GM12878 (cell line): ENCODE measurements at regions not wholly inside any gene's neighbourhood (a gene's known extent, or its start where the extent isn't known, plus 50 kb on each side); places are given as distances from the start of the nearest gene placed in this dataset.

Source experiments
- ATAC-seq: fragments of 200-7000 bp; cut with Tn5 transposase; 3 replicates; pipeline ENCODE4 v1.9.1; 2020; ENCODE audit warnings: mild to moderate bottlenecking, moderate library complexity
- BruUV-seq: library from RNA; stranded (reverse); fragments of 400-500 nt; replicated peaks from 2 replicates; lab custom pipeline; 2021; lab: Mats Ljungman, UMichigan
- CTCF ChIA-PET: fragments of 300-600 bp; sonication (Branson Sonifier 250); formaldehyde crosslinking; extraction: SDS; loops from one replicate; lab custom pipeline; 2021; ENCODE audit warnings: inconsistent platforms; lab: Yijun Ruan, JAX
- POLR2A ChIA-PET: fragments of 350-600 bp; formaldehyde crosslinking; extraction: SDS; loops from one replicate; lab custom pipeline; 2021; ENCODE audit warnings: inconsistent platforms; lab: Charles Lee
- RAD21 ChIA-PET: fragments of 300-600 bp; sonication (Branson Sonifier 250); formaldehyde crosslinking; loops from one replicate; lab custom pipeline; 2023; ENCODE audit warnings: antibody characterized with exemption; ENCODE audit not compliant: unreplicated experiment; lab: Charles Lee
- SMC1A ChIA-PET: fragments of 300-600 bp; sonication (Branson Sonifier 250); formaldehyde crosslinking; loops from one replicate; lab custom pipeline; 2023; ENCODE audit not compliant: unreplicated experiment, uncharacterized antibody; lab: Charles Lee
- DNase-seq: peaks from one replicate; pipeline ENCODE4 v3.0.0-alpha.2; 2011; ENCODE audit warnings: low read depth, low spot score
- FAIRE-seq: peaks from 3 replicates; lab custom pipeline; 2011; peaks lifted over from hg19 to GRCh38; lab: Jason Lieb, UNC
- H2AFZ ChIP-seq: 2 replicates; pipeline ENCODE4 v1.6.0; 2011; ENCODE audit warnings: low read depth, low read length, control low read depth; ENCODE audit not compliant: control insufficient read depth
- H3K27ac ChIP-seq: 2 replicates; pipeline ENCODE4 v1.5.1; 2011; ENCODE audit warnings: control low read depth; ENCODE audit not compliant: control insufficient read depth, insufficient read depth
- H3K27me3 ChIP-seq, 2 experiments: replicated peaks in 1 of 2; 2 replicates each; pipeline versions ENCODE4 v1.6.0 to v1.6.1; 2011; ENCODE audit warnings: low read length in 1 of 2; ENCODE audit not compliant: control insufficient read depth in 2 of 2, insufficient read depth in 2 of 2
- H3K36me3 ChIP-seq, 2 experiments: 2 replicates each; pipeline ENCODE4 v1.5.1; 2011; ENCODE audit warnings: low read length in 1 of 2; ENCODE audit not compliant: control insufficient read depth in 2 of 2, insufficient read depth in 2 of 2
- H3K4me1 ChIP-seq: 2 replicates; pipeline ENCODE4 v1.6.1; 2011; ENCODE audit warnings: mild to moderate bottlenecking, low read length, moderate library complexity, mixed read lengths; ENCODE audit not compliant: control insufficient read depth, insufficient read depth
- H3K4me2 ChIP-seq: 2 replicates; pipeline ENCODE4 v1.6.0; 2011; ENCODE audit warnings: control low read depth; ENCODE audit not compliant: control insufficient read depth, insufficient read depth
- H3K4me3 ChIP-seq: fragments of 200-600 bp; sonication (generic); 2 replicates; pipeline ENCODE4 v1.5.1; 2016
- H3K79me2 ChIP-seq: 2 replicates; pipeline ENCODE4 v1.6.0; 2011; ENCODE audit warnings: low read length; ENCODE audit not compliant: control insufficient read depth, insufficient read depth
- H3K9ac ChIP-seq: 2 replicates; pipeline ENCODE4 v1.8.0; 2011; ENCODE audit warnings: low read length, control low read depth, mixed read lengths; ENCODE audit not compliant: control insufficient read depth, insufficient read depth
- H3K9me3 ChIP-seq: replicated peaks from 3 replicates; pipeline ENCODE4 v1.5.1; 2011; ENCODE audit warnings: mild to moderate bottlenecking, low read length; ENCODE audit not compliant: control insufficient read depth, insufficient read depth
- H4K20me1 ChIP-seq: 2 replicates; pipeline ENCODE4 v1.6.0; 2011; ENCODE audit not compliant: control insufficient read depth, insufficient read depth
- BCL11A ChIP-seq: IDR thresholded peaks from 2 replicates; pipeline ENCODE4 v1.6.1; 2011; ENCODE audit warnings: low read depth, low read length
- BRCA1 ChIP-seq: IDR thresholded peaks from 2 replicates; pipeline ENCODE4 v1.6.1; 2011; ENCODE audit warnings: low read depth, low read length, improper control_type of control experiment
- CBX5 ChIP-seq: sonication (generic); IDR thresholded peaks from 2 replicates; pipeline ENCODE4 v1.6.1; 2016; ENCODE audit warnings: low read depth, moderate library complexity, mild to moderate bottlenecking, inconsistent platforms
- E4F1 ChIP-seq: fragments of 450-650 bp; IDR thresholded peaks from 2 replicates; pipeline ENCODE4 v1.6.1; 2018; ENCODE audit warnings: borderline replicate concordance, mild to moderate bottlenecking; ENCODE audit not compliant: partially characterized antibody
- HDGF ChIP-seq: fragments of 450-650 bp; IDR thresholded peaks from 2 replicates; pipeline ENCODE4 v1.6.1; 2016; ENCODE audit warnings: antibody characterized with exemption
- IKZF1 ChIP-seq: fragments of 450-650 bp; conservative IDR thresholded peaks from 2 replicates; pipeline ENCODE4 v1.6.1; 2017; ENCODE audit warnings: antibody characterized with exemption, mild to moderate bottlenecking
- JUNB ChIP-seq: IDR thresholded peaks from 2 replicates; pipeline ENCODE4 v1.6.1; 2016; ENCODE audit warnings: antibody characterized with exemption, mild to moderate bottlenecking
- NR2C2 ChIP-seq: IDR thresholded peaks from 2 replicates; pipeline ENCODE4 v1.6.1; 2011; ENCODE audit warnings: borderline replicate concordance, low read depth; ENCODE audit not compliant: control insufficient read depth, insufficient read length
- PAX5 ChIP-seq: IDR thresholded peaks from 2 replicates; pipeline ENCODE4 v1.6.1; 2011; ENCODE audit warnings: low read depth, low read length, borderline replicate concordance
- RFX5 ChIP-seq: IDR thresholded peaks from 2 replicates; pipeline ENCODE4 v1.6.1; 2011; ENCODE audit warnings: low read depth, low read length, improper control_type of control experiment
- SKIL ChIP-seq: fragments of 450-650 bp; IDR thresholded peaks from 2 replicates; pipeline ENCODE4 v1.6.1; 2017; ENCODE audit warnings: mild to moderate bottlenecking, low read depth, inconsistent platforms; ENCODE audit not compliant: poor library complexity, severe bottlenecking
- SMAD5 ChIP-seq: IDR thresholded peaks from 2 replicates; pipeline ENCODE4 v1.6.1; 2016; ENCODE audit warnings: antibody characterized with exemption, low read depth
- SMARCA5 ChIP-seq: fragments of 450-650 bp; IDR thresholded peaks from 2 replicates; pipeline ENCODE4 v1.6.1; 2017; ENCODE audit warnings: mild to moderate bottlenecking
- SPI1 ChIP-seq: IDR thresholded peaks from 2 replicates; pipeline ENCODE4 v1.6.1; 2011; ENCODE audit warnings: low read depth, mild to moderate bottlenecking, low read length, moderate library complexity, borderline replicate concordance; ENCODE audit not compliant: insufficient read depth
- SREBF1 ChIP-seq: IDR thresholded peaks from 2 replicates; pipeline ENCODE4 v1.6.1; 2012; ENCODE audit warnings: mild to moderate bottlenecking, low read length
- SUZ12 ChIP-seq: fragments of 200-600 bp; sonication (generic); IDR thresholded peaks from one replicate; pipeline ENCODE4 v1.6.1; 2018; ENCODE audit warnings: antibody characterized with exemption, mild to moderate bottlenecking; ENCODE audit not compliant: unreplicated experiment
- TCF12 ChIP-seq: IDR thresholded peaks from 2 replicates; pipeline ENCODE4 v1.6.1; 2011; ENCODE audit warnings: low read depth, mild to moderate bottlenecking, low read length
- ZNF384 ChIP-seq: IDR thresholded peaks from 2 replicates; pipeline ENCODE4 v1.6.1; 2012; ENCODE audit warnings: low read depth, mild to moderate bottlenecking, low read length, improper control_type of control experiment, borderline replicate concordance
- ZZZ3 ChIP-seq: IDR thresholded peaks from 2 replicates; pipeline ENCODE4 v1.6.1; 2011; ENCODE audit warnings: low read depth; ENCODE audit not compliant: control insufficient read depth, insufficient read length
- WGBS: methylation state at CpG from one replicate; pipeline ENCODE4 v1.1.6; 2016; ENCODE audit warnings: low lambda C conversion rate; ENCODE audit not compliant: insufficient replicate concordance, insufficient coverage; ENCODE audit errors: missing lambda C conversion rate; 5-methylcytosine and 5-hydroxymethylcytosine counted together
- in situ Hi-C: fragments of 300-500 bp; cut with MboI; formaldehyde crosslinking; loops from 9 replicates; pipeline ENCODE4 v1.14.3; 2018; ENCODE audit warnings: mixed read lengths
- intact Hi-C: fragments of 100-400 bp; cut with micrococcal nuclease; formaldehyde crosslinking; loops from one replicate; pipeline ENCODE4 v1.14.2; 2022; ENCODE audit not compliant: unreplicated experiment
- TF ChIP-seq, protein P1 (sequence below): fragments of 450-650 bp; IDR thresholded peaks from 2 replicates; pipeline ENCODE4 v1.6.1; 2017; ENCODE audit warnings: low read depth, mild to moderate bottlenecking, moderate library complexity

GRCh38 chr3:176214758-176215157 lies 982.5 kb downstream of the TBL1XR1 start:
- ATAC-seq: no peak
- Histone ChIP-seq H4K20me1 (no peaks in the 10 kb centered on the region), H3K4me1 (no peaks in the 10 kb centered on the region), H3K9me3 (no peaks in the 10 kb centered on the region), H3K79me2 (no peaks in the 10 kb centered on the region), H3K36me3 (no peaks in the 10 kb centered on the region), H3K9ac (no peak overlapping the region), H3K27me3 (no peaks in the 10 kb centered on the region), H3K27ac (no peak overlapping the region), H2AFZ (no peak overlapping the region), H3K4me2 (no peak overlapping the region), H3K4me3 (no peak overlapping the region)
- TF ChIP-seq SMAD5 (no peak), BRCA1 (no peak), BCL11A (no peak), SREBF1 (no peak), HDGF (no peak), JUNB (no peak), NR2C2 (no peak), SKIL (no peak), ZZZ3 (no peak), SPI1 (no peak), E4F1 (no peak), TCF12 (no peak), PAX5 (no peak), IKZF1 (no peak), CBX5 (no peak), RFX5 (no peak), SMARCA5 (no peak), SUZ12 (no peak), ZNF384 (no peak)
- TF ChIP-seq, protein P1, sequence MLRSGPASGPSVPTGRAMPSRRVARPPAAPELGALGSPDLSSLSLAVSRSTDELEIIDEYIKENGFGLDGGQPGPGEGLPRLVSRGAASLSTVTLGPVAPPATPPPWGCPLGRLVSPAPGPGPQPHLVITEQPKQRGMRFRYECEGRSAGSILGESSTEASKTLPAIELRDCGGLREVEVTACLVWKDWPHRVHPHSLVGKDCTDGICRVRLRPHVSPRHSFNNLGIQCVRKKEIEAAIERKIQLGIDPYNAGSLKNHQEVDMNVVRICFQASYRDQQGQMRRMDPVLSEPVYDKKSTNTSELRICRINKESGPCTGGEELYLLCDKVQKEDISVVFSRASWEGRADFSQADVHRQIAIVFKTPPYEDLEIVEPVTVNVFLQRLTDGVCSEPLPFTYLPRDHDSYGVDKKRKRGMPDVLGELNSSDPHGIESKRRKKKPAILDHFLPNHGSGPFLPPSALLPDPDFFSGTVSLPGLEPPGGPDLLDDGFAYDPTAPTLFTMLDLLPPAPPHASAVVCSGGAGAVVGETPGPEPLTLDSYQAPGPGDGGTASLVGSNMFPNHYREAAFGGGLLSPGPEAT: no peak
- in situ Hi-C loops (no loop called here), intact Hi-C loops (no loop called here)
- no TSS peak for BruUV-seq
- ChIA-PET CTCF (no interaction called here), SMC1A (no interaction called here), RAD21 (no interaction called here), POLR2A (no interaction called here)
- no peak for FAIRE-seq
- 24% methylated on average over 1 of the region's 1 CpG for WGBS
- DNase-seq: no peak
